Cardiac fibroblast (primary cell): ENCODE measurements at regions not wholly inside any gene's neighbourhood (a gene's known extent, or its start where the extent isn't known, plus 50 kb on each side); places are given as distances from the start of the nearest gene placed in this dataset.

Source experiments
- DNase-seq, 2 donors: peaks; one replicate each; pipeline versions ENCODE4 v3.0.0 to v3.0.0-alpha.2; 2010; ENCODE audit warnings: low read depth in 2 of 2
- H3K4me3 ChIP-seq, 2 donors: replicated peaks in 1 of 2; 1 replicate in 1 of 2; 2 replicates in 1 of 2; pipeline ENCODE4 v1.5.1; 2011; ENCODE audit warnings: low read depth in 2 of 2, low read length in 2 of 2, mild to moderate bottlenecking in 2 of 2, moderate library complexity in 1 of 2
- TF ChIP-seq, protein P1 (sequence below): IDR thresholded peaks from one replicate; pipeline ENCODE4 v1.5.1; 2011; ENCODE audit warnings: low read depth, mild to moderate bottlenecking, low read length, inconsistent platforms

DNA sequence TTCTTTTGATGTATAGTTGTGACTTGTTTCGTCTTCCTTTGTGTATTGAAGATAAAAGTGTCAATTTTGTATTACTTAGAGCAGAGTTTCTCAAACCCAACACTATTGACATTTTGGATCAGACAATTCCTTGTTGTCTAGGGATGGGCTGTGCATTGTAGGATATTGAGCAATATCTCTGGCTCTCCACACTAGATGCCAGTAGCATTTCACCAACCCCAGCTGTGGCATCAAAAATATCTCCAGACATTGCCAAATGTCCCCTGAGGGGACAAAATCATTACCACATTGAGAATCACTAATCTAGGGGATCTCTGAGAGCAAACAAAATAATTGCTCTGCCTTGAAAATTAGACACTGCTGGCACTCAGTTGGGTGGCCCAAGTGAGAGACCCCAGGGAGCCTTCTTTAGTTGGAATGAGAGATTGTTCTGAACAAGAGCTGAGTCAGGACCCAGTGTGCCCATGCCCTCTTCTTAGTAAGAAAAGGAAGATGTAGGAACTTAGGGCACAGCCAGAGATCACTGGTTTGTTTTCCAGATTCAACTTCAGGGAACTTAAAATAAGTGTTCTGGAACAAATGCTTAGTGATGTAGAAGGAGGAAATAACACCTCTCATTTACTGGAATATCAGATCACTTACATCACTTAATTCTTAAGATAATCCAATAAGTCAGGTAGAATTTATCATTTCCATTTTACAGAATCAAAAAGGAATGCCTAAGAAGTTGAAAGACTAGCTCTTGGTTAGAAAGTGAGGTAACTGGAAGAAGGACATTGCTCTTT lies 466.6 kb upstream of the TNP1 start:
- TF ChIP-seq, protein P1, sequence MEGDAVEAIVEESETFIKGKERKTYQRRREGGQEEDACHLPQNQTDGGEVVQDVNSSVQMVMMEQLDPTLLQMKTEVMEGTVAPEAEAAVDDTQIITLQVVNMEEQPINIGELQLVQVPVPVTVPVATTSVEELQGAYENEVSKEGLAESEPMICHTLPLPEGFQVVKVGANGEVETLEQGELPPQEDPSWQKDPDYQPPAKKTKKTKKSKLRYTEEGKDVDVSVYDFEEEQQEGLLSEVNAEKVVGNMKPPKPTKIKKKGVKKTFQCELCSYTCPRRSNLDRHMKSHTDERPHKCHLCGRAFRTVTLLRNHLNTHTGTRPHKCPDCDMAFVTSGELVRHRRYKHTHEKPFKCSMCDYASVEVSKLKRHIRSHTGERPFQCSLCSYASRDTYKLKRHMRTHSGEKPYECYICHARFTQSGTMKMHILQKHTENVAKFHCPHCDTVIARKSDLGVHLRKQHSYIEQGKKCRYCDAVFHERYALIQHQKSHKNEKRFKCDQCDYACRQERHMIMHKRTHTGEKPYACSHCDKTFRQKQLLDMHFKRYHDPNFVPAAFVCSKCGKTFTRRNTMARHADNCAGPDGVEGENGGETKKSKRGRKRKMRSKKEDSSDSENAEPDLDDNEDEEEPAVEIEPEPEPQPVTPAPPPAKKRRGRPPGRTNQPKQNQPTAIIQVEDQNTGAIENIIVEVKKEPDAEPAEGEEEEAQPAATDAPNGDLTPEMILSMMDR = no peak
- no peak for DNase-seq
- no peak overlapping the region for H3K4me3 ChIP-seq

DNA sequence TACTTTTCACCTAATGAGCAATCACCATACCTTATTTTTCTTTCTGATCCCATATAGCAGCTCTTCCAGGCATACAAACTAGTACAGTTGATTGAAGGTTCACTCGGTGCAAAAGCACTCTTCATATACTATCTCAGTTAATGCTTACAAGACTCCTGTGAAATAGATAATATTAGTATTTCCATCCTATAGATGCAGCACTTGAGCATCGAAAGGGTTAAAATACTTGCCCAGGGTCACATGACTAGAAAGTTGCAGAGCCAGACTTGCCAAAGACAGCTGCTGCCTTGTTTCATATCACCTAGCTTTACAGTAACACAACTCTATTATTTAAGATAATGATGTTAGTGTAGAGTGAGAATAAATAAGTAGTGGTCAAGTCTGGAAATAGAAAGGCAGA lies 466.0 kb upstream of the TNP1 start:
- H3K4me3 ChIP-seq = no peak overlapping the region
- TF ChIP-seq, protein P1 = no peak
- DNase-seq = no peak

DNA sequence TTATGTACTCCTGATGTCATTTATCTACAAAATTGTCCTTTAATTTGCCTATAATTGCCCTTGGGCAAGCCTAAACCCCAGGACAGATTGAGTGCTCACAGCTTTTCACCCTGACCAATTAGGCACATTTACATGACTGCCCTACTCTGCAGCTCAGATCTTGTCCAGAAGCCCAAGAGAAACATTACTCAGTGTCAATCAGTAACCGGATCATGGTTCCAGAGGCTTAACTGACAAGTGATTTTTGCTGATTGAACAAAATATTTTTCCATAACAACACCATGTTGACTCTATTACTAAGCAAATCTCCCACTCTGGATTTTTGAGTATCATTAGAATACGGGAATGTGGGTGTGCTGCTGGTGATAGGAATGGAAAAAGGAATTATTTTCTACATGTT lies 465.4 kb upstream of the TNP1 start:
- DNase-seq = no peak
- TF ChIP-seq, protein P1 = no peak
- H3K4me3 ChIP-seq = no peak overlapping the region

GRCh38 chr2:217316743-217317142 lies 456.9 kb upstream of the TNP1 start:
- TF ChIP-seq, protein P1 = no peak
- DNase-seq = peak; percentile 51 to 74
- H3K4me3 ChIP-seq = no peak overlapping the region

GRCh38 chr2:217314021-217314460 lies 454.2 kb upstream of the TNP1 start:
- TF ChIP-seq, protein P1 = no peak

GRCh38 chr2:217313386-217313785 lies 453.5 kb upstream of the TNP1 start:
- DNase-seq = no peak

More at GRCh38 chr2:217314021-217314460, 454.2 kb upstream of the TNP1 start:
- H3K4me3 ChIP-seq = no peak overlapping the region
- DNase-seq = no peak

More at GRCh38 chr2:217313386-217313785, 453.5 kb upstream of the TNP1 start:
- TF ChIP-seq, protein P1 = no peak
- no peak overlapping the region for H3K4me3 ChIP-seq
